GM21786 (cell line): ENCODE measurements at regions not wholly inside any gene's neighbourhood (a gene's known extent, or its start where the extent isn't known, plus 50 kb on each side); places are given as distances from the start of the nearest gene placed in this dataset.

ENCODE experiments used
- ATAC-seq: cut with Tn5 transposase; IDR thresholded peaks from one replicate; pipeline ENCODE4 v1.9.1; 2021; ENCODE audit not compliant: unreplicated experiment

DNA sequence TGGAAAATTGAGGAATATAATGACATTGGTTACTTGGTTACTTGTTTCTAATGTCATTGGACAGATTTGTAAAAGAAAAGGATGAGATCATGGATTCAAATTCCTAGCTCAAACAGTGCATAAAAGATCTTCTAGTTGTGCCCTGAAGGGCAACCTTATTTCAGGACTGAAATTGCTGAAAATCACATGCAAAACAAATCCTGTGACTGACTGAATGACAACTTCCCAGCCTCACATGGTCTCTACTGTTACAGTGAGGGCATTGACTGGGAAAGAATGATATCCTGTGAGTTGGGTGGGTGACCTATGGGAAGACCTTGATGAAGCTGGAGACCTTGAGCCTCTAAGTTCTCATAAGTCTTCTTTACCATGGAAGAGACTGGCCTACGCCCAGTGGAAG is 90.4 kb upstream of the HAAO start:
- ATAC-seq = no peak

GRCh38 chr2:42881732-42882131 is 89.3 kb upstream of the HAAO start:
- no peak for ATAC-seq

DNA sequence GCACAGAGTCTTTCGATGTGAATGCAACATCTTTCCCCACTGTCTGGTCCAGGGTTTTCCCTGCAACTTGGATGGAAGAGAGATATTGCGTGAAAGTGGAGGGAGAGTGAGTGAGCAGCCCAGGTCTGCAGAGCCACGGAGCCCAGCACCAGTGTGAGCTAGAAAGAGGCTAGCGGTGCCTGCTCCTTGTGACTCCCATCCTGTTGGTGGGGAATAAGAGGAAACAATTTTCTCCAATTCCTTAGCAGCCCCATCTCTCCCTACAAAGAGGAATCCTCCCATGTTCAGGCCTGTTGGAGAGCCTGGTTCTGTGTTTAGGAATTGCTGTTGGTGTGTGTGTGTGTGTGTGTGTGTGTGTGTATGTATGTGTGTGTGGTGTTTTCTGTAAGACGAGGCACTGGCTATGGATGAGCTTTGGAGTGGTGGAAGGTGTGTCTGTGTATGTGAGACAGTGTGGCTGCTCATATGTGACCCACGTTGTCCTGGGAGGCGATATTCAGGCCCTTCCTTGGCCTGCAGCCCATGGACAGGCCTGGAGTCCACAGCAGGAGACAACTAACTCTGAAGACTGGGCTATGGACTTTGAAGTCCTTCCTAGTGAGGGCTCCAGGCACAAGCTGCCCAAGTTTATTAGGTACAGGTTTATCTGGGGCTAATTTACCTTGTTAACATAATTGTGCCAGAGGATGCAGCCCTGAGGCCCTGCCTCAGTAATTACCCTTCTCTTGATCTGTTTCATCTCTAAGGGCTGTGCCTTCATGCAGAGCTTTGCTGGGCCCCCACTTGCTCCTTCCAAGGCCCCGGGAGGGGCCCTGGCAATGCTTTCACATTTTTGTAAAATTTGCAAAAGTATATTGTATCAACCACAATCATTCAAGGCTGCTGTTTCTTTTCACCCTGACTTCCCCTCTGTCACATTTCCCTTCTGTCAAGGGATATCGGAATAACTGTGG is 88.6 kb upstream of the HAAO start:
- no peak for ATAC-seq

DNA sequence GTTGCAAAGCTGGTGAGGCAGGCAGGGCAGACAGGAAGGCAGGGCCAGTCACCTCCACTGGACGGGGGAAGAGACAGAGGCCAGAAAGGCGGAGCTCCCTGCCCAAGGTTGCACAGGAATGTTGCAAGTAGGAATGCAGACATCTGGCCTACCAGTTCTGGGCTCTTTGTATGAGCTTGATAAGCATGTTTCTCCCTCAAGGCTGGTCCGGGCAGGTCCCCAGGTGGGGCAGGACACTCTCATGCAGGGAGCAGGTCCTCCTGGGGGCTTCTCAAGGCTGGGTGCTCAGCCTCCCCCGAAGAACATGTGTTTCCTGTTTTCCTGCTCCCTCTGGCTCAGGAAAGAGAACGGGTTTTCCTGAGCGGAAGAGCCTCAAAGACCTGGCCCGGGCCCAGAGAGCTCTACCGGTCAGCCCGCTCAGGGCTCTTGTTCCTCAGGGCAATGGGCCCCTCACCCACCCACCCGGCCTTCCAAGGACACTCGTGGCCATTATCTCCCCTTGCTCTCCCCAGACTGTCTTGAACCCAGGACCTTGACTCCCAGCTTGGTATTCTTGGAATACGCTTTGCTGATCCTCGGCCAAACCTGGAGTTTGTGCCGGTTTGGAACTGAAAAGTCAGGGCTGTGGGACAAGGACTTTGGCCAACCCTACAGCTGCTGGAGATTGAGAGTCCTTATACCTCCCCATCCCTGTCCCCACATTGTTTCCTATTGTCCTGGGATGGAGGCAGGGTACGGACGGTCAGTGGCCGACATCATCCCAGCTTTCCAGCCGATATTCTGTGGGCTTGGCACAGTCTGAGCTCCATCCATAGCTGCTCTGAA is 87.7 kb upstream of the HAAO start:
- no peak for ATAC-seq

DNA sequence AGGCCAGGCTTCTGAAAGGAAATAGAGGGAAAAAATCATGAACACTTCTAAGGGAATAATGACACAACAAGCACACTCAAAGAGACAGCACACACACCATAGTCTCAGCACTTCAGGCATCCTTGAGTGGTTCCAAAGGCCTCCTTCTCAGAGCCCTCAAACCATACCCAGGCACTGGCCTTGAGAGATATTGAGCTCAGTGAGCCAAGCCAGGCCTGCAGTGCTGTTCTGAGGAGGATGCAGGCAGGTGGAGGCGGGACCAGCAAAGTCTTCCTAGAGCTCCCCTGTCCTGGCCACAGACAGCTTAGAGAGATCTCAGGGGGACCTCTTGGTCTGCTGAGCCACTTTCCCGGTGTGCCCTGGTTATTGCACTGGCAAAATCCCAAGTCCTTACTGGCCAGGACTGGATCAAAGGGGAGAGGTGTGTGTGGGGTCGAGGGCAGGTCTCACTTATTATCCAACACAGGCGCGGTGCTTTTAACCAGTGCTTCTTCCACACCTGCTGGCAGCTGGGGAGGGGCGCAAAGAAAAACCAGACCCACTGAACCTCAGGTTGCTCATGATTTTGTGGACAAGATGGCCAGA is 86.8 kb upstream of the HAAO start:
- ATAC-seq = no peak

DNA sequence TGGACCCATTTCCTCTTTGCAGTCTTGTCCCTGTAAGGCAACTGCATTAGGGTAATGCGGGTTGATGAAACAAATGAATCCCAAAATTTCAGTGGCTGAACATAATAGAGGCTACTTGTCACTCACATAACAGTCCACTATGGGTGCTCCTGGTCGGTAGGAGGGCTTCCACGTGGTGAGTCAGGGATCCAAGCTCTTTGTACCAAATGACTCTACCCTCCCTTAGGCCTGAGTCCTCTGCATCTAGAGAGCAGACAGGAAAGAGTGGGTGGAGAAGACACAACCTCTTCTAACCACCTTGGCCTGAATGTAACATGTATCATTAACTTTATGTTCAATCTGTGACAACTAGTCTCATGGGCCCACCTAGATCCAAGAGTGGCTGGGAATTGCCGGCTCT is 86.2 kb upstream of the HAAO start:
- no peak for ATAC-seq

- ATAC-seq = no peak
Measured at GRCh38 chr2:42877936-42878335, 85.6 kb upstream of the HAAO start.

DNA sequence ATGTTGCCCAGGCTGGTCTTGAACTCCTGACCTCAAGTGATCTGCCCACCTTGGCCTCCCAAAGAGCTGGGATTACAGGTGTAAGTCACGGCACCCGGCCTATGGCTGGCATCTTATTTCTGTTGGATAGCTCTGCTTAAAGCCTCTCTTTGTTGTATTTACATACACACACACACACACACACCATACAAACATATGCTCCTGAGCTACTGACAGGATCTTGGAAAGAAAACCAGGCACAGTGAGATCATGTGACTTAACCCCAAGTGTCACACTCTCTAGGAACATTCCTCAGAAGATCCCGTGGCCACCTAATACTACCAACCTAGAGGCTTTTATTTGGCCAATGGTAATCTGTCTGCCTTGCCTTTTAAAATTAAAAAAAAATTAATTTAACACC is 85.1 kb upstream of the HAAO start:
- no peak for ATAC-seq

DNA sequence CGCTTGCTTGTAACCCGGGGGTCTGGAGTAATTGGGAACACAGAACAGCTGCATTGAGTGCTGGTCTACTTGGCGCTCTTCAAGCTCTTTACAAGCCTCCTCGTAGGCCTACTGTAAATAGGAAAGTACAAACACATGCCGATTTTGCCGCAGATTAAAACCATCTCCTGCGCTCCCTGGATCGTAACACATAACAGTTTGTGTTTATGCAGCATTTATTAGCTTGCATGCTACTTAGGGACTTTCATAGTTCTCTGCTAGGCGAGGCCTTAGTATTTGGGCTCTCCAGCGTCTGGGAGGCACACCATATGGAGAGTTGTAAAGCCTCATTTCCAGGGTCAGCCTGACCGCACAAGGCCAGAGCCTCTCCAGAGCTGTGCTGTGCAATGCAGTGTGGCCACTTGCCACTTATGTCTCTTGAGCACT is 84.0 kb upstream of the HAAO start:
- no peak for ATAC-seq

DNA sequence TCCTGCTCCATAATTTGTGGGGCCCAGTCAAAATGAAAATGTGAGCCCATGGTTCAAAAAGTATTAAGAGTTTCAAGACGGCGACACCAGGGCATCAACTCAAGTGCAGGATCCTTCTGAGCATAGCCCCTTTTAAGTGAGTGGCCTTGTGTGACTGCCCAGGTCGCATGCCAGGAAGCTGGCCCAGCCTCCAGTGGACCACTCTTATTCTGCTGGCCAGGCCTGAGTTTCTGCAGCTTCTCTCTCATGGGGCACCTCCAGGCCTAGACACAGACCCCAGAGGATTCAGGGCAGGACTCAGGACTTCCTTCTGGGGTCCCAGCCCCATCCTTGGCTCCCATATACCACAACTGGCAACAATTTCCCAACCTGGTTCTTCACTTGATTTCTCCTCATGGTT is 83.5 kb upstream of the HAAO start:
- no peak for ATAC-seq

DNA sequence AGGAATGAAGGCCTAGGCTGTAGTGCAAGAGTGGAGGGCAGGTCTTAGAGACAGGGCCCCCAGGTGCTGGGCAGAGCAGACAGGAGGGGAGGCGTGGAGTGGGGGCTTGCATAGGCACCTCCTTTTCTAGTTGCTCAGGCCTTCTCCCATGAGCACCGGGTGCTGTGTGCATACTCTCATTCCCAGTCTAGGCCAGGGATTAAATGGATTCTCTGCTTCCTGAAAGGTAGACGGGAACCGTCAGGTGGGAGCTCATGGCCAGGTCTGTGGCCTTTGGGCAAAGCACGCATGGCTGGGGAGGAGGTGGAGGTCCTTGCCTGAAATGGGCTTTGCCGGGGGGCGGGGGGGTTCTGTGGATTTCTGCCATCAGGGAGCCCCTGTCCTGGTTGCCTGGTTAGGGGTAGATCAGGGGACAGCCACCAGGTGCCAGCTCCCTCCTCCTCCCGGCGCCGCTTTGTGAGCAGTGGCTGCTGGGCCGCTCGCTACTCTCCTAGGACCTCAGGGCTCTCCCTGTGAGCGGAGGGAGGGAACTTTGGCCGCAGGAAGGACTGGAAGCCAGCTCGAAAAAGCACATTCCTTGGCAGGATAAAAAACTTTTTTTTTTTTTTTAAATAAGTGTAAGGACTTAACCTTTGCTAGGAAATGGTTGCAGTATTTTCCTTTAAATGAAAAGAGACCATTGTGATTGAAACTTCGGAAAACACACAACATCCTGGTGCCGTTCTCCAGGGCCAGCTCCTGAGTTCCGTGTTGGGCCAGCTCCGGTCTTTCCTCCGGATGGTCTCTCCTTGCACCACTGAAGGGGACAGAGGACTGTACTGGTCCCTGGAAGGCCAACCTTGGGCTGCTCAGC is 82.8 kb upstream of the HAAO start:
- ATAC-seq = no peak

DNA sequence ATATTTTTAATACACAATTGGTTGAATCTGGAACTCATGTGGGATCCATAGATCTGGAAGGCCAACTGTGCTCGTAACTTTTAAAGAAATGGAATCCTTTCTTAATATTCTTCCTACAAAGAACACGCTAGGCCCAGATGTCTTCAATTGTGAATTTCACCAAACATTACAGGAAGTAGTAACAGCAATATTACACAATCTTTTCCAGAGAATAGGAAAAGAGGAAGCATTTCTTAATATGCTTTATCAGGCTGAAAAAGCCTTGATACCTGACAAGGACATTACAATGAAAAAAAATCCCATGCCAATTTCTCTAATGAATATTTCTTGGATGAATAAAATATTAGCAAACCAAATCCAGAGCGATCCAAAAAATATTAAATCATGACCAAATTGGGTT is 80.3 kb upstream of the HAAO start:
- no peak for ATAC-seq

- no peak for ATAC-seq
Measured at GRCh38 chr2:42871372-42871771, 79.0 kb upstream of the HAAO start.

DNA sequence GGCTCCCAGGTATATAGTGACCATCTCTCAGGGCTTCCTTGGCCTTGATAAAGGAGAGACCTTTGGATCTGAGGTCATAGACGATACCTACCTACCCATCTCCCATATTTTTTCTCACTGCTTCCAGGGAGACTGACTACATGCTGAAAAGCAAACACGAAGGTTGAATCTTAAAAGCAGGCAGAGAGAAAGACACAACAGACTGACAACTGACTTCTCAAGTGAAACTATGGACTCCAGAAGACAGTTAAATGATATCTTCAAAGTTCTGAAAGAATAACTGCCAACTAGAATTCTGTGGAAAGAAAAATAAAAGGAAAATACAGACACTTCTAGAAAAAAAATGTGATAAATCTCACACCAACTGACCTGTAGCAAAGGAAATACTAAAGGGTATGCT is 76.5 kb upstream of the HAAO start:
- ATAC-seq = no peak

DNA sequence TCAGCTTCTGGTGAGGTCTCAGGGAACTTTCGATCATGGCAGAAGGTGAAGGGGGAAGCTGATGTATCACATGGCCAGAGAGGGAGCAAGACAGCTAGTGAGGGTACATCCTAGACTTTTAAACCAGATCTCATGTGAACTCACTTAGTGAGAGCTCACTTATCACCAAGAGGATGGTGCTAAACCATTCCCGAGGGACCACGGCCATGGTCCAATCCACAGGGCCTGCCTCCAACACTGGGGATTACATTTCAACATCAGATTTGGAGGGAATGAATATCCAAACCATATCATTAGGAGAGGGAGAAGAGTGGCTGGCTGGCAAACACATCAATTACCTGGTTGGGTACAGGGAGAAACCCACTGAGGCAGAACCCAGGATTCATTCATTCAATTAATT is 75.7 kb upstream of the HAAO start:
- ATAC-seq = no peak

GRCh38 chr2:42867093-42868065 is 75.0 kb upstream of the HAAO start:
- ATAC-seq = no peak

DNA sequence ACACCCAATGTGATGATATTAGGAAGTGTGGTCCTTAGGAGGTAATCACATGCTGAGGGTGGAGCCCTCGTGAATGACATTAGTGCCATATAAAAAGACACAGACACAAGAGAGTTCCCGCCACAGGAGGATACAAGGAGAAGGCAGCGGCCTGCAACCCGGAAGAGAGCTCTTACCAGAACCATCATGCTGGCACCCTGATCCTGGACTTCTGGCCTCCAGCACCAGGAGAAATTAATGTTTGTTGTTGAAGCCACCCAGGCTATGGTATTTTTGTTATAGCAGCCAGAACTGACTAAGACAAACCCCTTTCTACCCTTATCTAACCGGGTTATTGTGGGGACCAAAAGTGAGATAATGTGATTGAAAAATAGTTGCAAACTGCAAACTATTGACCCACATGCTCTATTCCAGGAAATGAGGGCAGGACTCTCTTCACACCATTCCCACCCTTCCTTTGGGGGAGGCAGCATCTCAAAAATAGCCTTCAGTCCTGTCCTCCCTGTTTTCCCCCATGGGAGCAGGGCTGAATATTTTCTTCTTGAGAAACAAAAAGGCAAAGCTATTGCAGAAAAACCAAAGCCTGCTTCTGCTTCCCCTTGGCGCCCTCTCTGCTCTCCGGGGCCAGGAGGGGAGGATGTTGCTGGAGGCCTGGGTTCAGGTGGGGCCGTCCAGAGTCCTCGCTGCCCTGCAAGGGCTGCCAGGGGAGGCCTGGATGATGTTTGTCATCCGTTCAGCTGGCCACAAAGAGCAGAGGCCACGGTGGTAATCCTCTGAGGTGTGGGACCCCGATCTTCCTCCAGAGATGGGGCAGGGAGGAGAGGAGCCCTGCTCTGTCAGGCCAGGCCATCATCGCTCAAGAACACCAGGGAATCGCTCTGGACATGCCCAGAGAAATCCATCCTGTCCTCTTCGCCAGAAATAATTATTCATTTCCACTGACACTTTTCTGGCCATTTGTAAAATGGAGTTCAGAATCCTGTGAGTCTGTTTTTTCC is 73.8 kb upstream of the HAAO start:
- no peak for ATAC-seq

- ATAC-seq = no peak
Measured at GRCh38 chr2:42864641-42865280, 72.4 kb upstream of the HAAO start.
